ENCODE measurements at regions not wholly inside any gene's neighbourhood (a gene's known extent, or its start where the extent isn't known, plus 50 kb on each side); places are given as distances from the start of the nearest gene placed in this dataset.

- Histone ChIP-seq H3K4me3 (ENCODE audit: control extremely low read depth in 1 of 5, extremely low read depth in 1 of 5, insufficient read depth in 1 of 5, low read depth in 2 of 5, low read length in 4 of 5) (no peak overlapping the region), H3K4me1 (ENCODE audit: control insufficient read depth in 2 of 2, insufficient read depth in 2 of 2, low read length in 2 of 2) (no peaks in the 10 kb centered on the region), H4K20me1 (ENCODE audit: control insufficient read depth, insufficient read depth, low read length, poor library complexity, severe bottlenecking) (no peaks in the 10 kb centered on the region), H3K79me2 (ENCODE audit: control insufficient read depth, insufficient read depth, low read length) (no peaks in the 10 kb centered on the region), H3K9ac (ENCODE audit: low read length) (no peak overlapping the region), H3K9me3 (ENCODE audit: control extremely low read depth in 1 of 3, control insufficient read depth in 2 of 3, insufficient read depth in 1 of 3, low read length in 2 of 3) (no peaks in the 10 kb centered on the region), H3K27me3 (replicated peaks in 1 of 4; ENCODE audit: control extremely low read depth in 1 of 4, control insufficient read depth in 3 of 4, insufficient read depth in 4 of 4, low read length in 3 of 4) (no peaks in the 10 kb centered on the region), H3K4me2 (replicated peaks; ENCODE audit: low read depth, low read length, poor library complexity, severe bottlenecking) (no peak overlapping the region), H2AFZ (ENCODE audit: insufficient read depth, low read depth, low read length, poor library complexity, severe bottlenecking) (no peak overlapping the region), H3K27ac (ENCODE audit: low read length in 2 of 2) (no peak overlapping the region), H3K36me3 (replicated peaks in 1 of 2; ENCODE audit: control extremely low read depth in 1 of 2, control insufficient read depth in 1 of 2, extremely low read depth in 1 of 2, insufficient read depth in 2 of 2, low read length in 1 of 2) (no peaks in the 10 kb centered on the region)
- ChIA-PET POLR2A (no interaction called here), CTCF (no interaction called here)
- WGBS (ENCODE audit: insufficient coverage): 95% methylated on average over 8 of the region's 13 CpGs
- intact Hi-C loops (cut with micrococcal nuclease): no loop called here
- Mint-ChIP-seq H3K27ac (no peak overlapping the region), H3K4me3 (no peak overlapping the region), H3K27me3 (no peaks in the 10 kb centered on the region), H3K9me3 (ENCODE audit: insufficient read depth) (no peaks in the 10 kb centered on the region), H3K4me1 (no peaks in the 10 kb centered on the region)
- no peak for DNase-seq
- ATAC-seq (ENCODE audit: low read depth): no peak
- TF ChIP-seq CTCF (IDR thresholded peaks at IDR 0.05) (no peak), EZH2 (IDR thresholded peaks at IDR 0.05; ENCODE audit: borderline replicate concordance, insufficient read depth, low read depth, low read length, poor library complexity, severe bottlenecking) (no peak)
Measured at GRCh38 chr2:3115301-3116042, 262.1 kb downstream of the EIPR1 start.

DNA sequence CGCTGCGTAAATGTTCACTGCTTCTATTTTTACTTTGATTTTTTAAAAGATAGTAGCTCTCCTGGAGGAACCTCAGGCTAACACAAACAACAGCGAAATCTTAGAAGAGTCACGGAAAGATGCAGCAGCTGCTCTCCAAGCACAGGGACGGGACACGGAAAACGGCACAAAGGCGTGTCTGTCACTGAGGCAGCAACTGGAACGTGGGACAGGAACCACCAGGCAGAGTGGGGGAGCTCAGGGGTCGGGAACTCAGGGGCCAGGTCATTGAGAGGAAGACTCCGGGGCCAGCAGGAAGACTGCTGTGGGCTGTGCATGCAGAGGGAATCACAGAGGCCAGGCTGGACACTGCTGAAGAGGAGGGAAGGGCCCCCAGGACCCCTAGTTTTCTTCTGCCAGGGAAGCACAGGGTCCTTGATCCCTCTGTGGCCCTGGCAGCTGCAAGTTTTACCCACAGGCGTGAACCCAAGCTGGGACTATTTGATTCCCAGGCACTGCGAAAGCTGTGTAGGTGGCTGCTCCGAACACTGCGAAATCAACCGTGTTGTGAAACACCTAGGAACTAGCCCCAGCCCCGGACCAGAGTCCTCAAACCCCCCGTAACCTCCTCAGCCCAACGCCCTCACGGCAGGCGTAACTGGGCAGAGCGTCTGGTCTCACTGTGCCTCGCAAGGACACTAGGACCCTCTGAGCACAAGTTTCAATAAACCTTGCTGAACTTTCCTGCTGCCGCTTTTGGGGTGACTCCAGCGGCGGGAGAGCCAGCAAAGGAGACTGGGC lies 263.0 kb downstream of the EIPR1 start:
- Mint-ChIP-seq H3K9me3 (ENCODE audit: insufficient read depth) (peaks cover 4% of the 10 kb centered on the region), H3K27me3 (no peaks in the 10 kb centered on the region), H3K4me3 (no peak overlapping the region), H3K27ac (no peak overlapping the region), H3K4me1 (no peaks in the 10 kb centered on the region)
- TF ChIP-seq EZH2 (IDR thresholded peaks at IDR 0.05; ENCODE audit: borderline replicate concordance, insufficient read depth, low read depth, low read length, poor library complexity, severe bottlenecking): no peak
- no peak for TF ChIP-seq CTCF (IDR thresholded peaks at IDR 0.05)
- POLR2A ChIA-PET: no interaction called here
- ATAC-seq (ENCODE audit: low read depth): no peak
- no peaks in the 10 kb centered on the region for H3K79me2 ChIP-seq (ENCODE audit: control insufficient read depth, insufficient read depth, low read length)
- no peaks in the 10 kb centered on the region for H3K27me3 ChIP-seq (replicated peaks in 1 of 4; ENCODE audit: control extremely low read depth in 1 of 4, control insufficient read depth in 3 of 4, insufficient read depth in 4 of 4, low read length in 3 of 4)
- intact Hi-C loops (cut with micrococcal nuclease): no loop called here
- no peaks in the 10 kb centered on the region for H3K9me3 ChIP-seq (ENCODE audit: control extremely low read depth in 1 of 3, control insufficient read depth in 2 of 3, insufficient read depth in 1 of 3, low read length in 2 of 3)
- WGBS (ENCODE audit: insufficient coverage): 96% methylated on average over 23 of the region's 26 CpGs
- no peak overlapping the region for H3K4me3 ChIP-seq (ENCODE audit: control extremely low read depth in 1 of 5, extremely low read depth in 1 of 5, insufficient read depth in 1 of 5, low read depth in 2 of 5, low read length in 4 of 5)
- H3K9ac ChIP-seq (ENCODE audit: low read length): no peak overlapping the region
- no peak for DNase-seq
- H2AFZ ChIP-seq (ENCODE audit: insufficient read depth, low read depth, low read length, poor library complexity, severe bottlenecking): no peak overlapping the region
- H3K27ac ChIP-seq (ENCODE audit: low read length in 2 of 2): no peak overlapping the region
- no peaks in the 10 kb centered on the region for H3K4me1 ChIP-seq (ENCODE audit: control insufficient read depth in 2 of 2, insufficient read depth in 2 of 2, low read length in 2 of 2)
- CTCF ChIA-PET: no interaction called here
- H3K4me2 ChIP-seq (replicated peaks; ENCODE audit: low read depth, low read length, poor library complexity, severe bottlenecking): no peak overlapping the region
- H4K20me1 ChIP-seq (ENCODE audit: control insufficient read depth, insufficient read depth, low read length, poor library complexity, severe bottlenecking): no peaks in the 10 kb centered on the region
- no peaks in the 10 kb centered on the region for H3K36me3 ChIP-seq (replicated peaks in 1 of 2; ENCODE audit: control extremely low read depth in 1 of 2, control insufficient read depth in 1 of 2, extremely low read depth in 1 of 2, insufficient read depth in 2 of 2, low read length in 1 of 2)
